ENCODE measurements at regions not wholly inside any gene's neighbourhood (a gene's known extent, or its start where the extent isn't known, plus 50 kb on each side); places are given as distances from the start of the nearest gene placed in this dataset.

- peak in 1 of 2 donors; percentile 80 for DNase-seq
Measured at GRCh38 chr3:73783811-73784210, 159.1 kb upstream of the PDZRN3 start.

DNA sequence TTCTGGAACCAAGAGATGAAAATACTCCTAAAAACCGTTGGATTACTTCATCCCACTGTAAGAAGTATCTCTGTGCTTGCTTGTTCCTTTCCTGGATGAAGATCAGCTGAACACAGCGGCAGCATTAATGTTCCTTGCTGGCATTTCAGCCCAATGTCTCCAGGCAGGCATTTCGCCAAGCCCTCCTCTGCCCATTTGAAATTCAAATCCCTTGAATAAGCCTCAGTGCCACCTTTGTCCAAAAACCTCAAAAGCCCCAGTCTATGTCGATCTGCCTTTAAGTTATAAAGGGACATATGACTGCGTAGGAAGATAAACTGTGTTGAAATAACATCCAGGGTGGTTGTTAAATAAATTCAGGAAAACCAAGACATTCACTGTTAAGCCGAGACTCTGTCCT is 156.8 kb upstream of the PDZRN3 start:
- DNase-seq, result peak; percentile 38 to 39

DNA sequence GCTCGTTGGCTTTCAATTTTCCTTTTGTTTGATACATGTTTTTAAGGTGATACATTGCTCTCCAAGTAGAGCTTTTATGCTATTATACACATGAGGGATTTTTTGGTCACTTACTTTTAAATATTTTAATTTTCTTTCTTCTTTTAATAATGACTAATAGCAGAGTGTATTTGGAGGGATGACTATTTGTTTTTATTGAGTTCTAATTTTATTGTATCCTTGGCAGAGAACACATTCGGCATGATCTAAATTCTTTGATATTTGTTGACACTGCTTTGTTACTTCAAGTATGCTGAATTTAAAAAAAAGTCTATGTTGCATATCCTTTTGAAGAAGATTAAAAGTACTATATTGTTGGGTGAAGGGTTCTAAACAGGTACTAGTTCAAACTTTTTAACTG is 149.9 kb upstream of the PDZRN3 start:
- no peak for DNase-seq

DNA sequence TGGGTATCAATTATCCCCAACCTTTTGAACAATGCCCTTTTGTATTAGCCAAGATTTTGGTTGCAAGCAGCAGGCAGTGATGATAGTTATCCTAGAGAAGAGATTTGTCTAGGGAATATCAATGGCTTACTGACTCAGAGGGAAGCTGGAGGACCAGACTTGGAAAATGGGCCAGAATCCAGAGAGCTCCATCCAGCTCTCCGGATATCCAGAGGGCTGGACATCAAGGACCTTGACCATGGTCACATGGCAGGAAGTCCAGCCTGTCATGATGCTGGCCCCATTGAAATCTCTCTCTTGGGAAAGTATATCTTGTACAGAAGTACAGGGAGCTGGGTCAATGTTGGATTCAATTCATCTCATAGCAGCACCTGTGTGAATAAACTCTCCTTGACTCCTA is 148.5 kb upstream of the PDZRN3 start:
- DNase-seq, result no peak

- no peak for DNase-seq
Measured at GRCh38 chr3:73772076-73772886, 147.5 kb upstream of the PDZRN3 start.

DNA sequence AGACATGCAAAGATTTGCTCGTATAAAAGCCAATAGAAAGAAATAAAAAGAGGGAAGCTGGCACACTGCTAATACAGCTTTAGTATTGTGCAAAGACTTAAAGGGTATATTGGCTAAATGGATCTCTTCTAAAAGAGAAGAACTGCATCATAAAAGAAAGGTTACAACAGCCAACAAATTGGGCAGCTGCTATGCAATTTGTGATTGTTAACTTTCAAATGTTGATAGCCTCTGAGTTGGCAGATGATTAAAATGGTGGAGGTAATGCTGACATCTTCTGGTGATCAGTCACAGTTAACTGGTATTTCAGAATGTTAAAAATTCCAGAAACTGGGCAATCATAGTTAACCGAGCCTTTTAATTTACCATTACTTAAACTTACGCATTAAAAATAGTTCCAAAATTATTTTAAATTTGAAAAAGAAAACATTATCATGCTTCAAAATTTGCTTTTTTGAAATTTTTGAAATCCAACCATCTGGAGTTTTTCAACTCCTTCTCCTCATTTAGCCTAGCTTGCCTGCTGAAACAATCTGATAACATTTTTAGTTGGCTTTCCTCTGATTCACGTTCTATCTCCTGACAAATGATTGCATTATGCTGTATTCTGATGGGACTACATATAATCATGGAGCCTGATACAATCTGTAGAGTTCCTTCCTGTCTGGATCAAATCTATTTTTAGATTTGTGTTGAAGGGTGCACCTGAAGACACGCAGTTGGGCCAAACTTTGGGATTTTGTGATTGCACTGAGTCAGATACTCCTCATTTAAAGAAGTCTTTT is 144.0 kb upstream of the PDZRN3 start:
- DNase-seq, result peak in 1 of 2 donors; percentile 33

GRCh38 chr3:73766599-73767381 is 142.0 kb upstream of the PDZRN3 start:
- DNase-seq, result peak in 1 of 2 donors; percentile 11

DNA sequence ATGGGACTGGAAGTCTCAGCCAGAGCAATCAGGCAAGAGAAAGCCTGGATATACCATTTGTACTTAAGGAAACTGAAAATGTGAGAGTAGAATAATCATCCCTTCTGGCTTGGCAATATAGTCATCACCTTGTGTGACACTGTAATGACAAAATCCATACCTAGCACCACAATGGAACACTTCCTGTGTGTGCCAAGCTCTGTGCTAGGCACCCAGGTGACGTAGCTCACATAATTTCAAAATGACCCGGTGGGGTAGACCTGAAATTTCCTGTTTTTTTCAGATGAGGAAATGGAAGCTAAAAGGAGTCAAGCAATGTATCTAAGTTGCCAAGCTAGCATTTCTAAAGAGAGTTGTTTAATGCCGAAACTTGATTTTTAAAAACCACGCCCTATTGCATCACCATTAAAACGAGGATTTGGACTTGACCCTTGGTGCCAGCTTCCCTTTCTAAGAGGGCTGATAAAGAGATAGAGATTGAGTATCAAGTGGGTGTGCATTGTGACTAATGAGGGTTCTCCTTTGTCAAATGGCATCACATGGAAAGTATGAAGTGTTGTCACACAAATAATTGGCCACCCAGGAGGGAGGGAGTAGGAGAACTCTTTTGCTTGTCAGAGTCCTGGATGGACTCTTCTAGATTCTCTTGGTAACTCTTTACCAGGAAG is 141.3 kb upstream of the PDZRN3 start:
- no peak for DNase-seq

DNA sequence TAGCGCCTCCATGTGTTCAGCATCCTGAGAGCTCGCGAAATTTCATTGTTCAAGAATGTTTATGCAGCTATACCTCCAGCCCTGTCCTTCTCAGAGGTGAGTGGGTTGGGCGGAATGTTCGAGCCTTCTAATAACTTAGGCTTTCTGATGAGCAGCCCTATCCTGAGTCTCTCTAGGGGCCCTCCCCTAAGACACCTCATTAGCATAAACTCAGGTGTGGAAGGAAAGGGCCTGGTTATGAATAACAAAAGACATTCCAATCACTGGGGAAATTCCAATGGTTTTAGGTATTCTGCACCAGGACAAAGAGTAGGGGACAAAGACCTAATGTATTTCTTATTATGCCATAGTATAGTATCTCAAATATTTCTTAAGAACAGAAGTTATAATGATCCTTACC is 138.1 kb upstream of the PDZRN3 start:
- DNase-seq, result no peak

DNA sequence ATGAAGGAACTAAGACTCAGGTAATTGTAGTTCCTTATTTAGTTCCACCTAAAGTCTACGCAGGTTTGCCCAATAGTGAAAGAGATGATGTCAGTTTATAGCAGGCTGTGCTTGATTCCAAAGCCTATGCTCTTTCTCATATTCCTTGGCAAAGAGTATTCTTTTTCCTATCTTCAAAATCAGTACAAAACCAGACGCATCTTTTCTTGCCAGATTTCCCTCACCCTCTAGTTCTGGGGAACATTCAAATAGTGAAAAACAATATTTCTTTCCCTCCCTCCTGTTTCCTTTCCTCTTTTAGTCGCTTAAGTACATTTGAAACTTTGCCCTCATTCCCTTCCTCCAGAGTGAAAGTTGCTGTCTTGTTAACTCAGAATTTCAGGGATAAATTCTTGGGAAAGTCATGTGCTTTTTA is 134.6 kb upstream of the PDZRN3 start:
- no peak for DNase-seq

DNA sequence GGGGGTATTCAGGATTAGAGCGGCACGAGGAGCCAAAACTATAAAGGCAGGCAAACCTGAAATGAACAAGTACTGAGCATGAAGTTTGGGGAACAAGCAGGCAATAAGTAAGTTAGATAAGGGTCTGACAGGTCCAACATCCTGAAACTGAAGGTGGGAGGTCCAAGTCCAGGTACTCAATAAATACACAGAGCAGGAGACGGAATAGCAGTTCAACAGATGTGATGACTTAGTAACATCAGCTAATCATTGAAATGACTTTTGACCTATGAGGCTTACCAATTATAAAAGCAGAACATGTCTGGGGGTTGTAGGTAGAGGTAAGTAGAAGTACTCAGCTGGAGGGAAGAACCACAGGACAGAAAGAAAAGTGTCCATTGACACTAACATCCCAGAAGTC is 132.8 kb upstream of the PDZRN3 start:
- no peak for DNase-seq

GRCh38 chr3:73753985-73754384 is 129.2 kb upstream of the PDZRN3 start:
- no peak for DNase-seq

DNA sequence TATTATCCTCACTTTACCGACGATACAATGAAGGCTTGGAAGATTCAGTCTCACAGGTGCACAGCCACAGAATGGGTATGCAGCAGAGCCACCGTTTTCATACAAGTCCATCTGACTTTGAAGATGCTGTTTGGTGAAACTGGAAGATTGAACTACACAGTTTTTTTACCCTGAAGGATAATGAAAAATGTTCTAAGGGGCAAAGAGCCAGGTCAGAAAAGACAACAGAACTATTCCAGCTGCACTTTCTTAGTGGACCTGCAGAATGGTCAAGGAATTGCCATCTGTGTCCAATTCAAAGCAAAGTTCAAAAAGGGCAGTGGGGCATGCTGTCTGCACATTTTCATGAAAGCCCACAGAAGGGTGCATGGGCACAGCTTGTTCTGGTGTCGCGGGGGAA is 127.6 kb upstream of the PDZRN3 start:
- no peak for DNase-seq

- no peak for DNase-seq
Measured at GRCh38 chr3:73746623-73747022, 121.9 kb upstream of the PDZRN3 start.

GRCh38 chr3:73745526-73746191 is 120.9 kb upstream of the PDZRN3 start:
- no peak for DNase-seq

GRCh38 chr3:73743551-73743950 is 118.8 kb upstream of the PDZRN3 start:
- DNase-seq, result no peak

DNA sequence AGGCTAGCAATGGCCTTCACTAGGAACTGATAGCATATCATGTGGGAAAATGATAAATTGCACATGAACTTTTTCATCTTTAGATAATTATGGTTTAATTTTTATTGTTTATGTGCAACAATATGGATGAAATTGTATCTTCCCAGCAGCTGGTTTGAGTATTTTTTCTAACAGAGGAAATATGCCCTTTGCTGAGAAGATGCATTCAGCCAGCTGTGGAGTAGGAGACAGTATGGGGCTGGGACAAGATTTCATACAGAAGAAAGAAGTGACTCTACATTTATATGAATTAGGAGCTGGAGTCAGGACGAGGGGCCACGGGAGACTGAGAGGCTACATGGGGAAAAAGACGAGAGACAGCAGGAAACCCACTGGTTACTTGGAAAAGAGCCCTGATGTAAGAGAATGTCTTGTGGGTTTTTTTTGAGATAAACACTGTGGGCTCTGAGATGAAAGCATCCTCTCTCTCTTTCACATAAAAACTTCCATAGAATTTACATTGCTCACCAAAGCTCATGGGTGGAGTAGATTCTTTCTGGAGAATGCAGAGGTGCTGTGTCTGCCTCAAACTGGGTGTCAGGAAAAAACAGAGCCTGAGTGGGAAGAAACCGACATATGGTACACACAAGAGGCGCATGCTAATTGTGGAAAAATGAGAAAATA is 115.2 kb upstream of the PDZRN3 start:
- no peak for DNase-seq

DNA sequence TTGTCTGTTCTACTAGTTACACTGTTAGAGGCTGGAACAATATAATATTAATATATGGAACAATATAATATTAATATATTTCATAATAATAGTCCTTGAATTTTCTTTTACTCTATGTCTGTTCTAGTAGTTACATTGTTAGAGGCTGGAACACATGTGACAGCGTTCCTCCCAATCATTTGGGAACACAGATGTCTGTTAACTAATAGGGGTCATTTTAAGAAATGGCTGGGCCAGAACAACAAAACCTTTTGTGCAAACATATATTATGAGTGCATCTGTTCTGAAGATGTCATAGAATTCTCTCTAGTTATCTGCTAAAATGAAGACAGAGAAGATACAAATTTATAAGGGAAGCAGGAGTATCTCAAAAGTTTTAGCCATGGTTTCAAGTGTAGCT is 114.0 kb upstream of the PDZRN3 start:
- no peak for DNase-seq

DNA sequence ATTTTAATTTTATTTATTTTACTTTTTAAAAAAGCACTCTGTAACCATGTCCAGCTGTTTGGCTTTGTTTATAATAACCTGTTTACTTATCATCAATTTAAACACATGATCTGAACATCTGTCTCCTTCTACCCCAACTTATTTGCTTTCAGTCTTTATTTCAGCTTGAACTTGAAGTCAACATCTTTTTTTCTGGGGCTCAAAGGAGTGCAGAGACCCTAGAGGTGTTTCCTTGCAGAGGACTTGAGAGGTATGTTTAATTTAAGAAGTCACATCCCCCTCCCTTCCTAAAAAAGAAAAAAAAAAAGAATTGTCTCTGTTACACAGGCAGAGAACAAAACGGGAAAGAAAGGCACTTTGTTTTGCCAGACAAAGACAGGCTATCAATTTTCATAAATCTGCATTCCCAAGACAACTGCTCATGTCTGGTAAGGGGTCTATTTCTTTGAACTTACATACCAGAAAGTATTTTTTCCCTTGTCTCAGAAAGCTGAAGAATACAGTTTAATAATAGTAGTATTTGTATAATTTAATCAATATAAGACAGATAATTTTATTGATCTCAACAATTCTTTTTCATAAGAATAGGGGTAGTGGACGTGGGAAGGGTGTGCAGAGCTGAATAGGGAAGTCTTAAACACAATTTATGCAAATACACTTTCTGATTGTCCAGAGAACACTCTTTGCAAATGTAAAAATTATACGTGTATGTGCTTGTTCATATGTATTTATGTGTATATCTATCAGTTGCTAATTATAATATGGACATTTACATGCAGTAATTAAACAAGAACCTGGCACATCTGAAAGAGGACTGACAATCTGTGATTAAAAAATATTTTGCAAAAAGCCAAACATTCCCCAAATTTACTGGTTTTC is 109.7 kb upstream of the PDZRN3 start:
- no peak for DNase-seq

- DNase-seq, result no peak
Measured at GRCh38 chr3:73733746-73734145, 109.0 kb upstream of the PDZRN3 start.

All from hippocampal formation (tissue), 2 donors.